Muscle of leg (tissue), 3 donors: ENCODE measurements at regions not wholly inside any gene's neighbourhood (a gene's known extent, or its start where the extent isn't known, plus 50 kb on each side); places are given as distances from the start of the nearest gene placed in this dataset.

ENCODE experiments used
- DNase-seq: peaks from one replicate; pipeline ENCODE4 v3.0.0; 2013
- H3K27ac ChIP-seq: one replicate; pipeline ENCODE4 v1.5.1; 2013; ENCODE audit warnings: mild to moderate bottlenecking, low read length, control low read depth
- H3K27me3 ChIP-seq: one replicate; pipeline ENCODE4 v1.6.1; 2013; ENCODE audit warnings: low read length; ENCODE audit not compliant: control insufficient read depth, insufficient read depth
- H3K36me3 ChIP-seq: one replicate; pipeline ENCODE4 v1.6.1; 2013; ENCODE audit warnings: low read length; ENCODE audit not compliant: control insufficient read depth, insufficient read depth
- H3K4me1 ChIP-seq: one replicate; pipeline ENCODE4 v1.6.1; 2013; ENCODE audit warnings: low read length; ENCODE audit not compliant: control insufficient read depth, insufficient read depth
- H3K4me3 ChIP-seq: one replicate; pipeline ENCODE4 v1.5.1; 2013; ENCODE audit warnings: low read length, control low read depth
- H3K9me3 ChIP-seq: replicated peaks from 2 replicates; pipeline ENCODE4 v1.6.1; 2013; ENCODE audit warnings: low read depth, low read length; ENCODE audit not compliant: control insufficient read depth
- WGBS: methylation state at CpG from one replicate; pipeline ENCODE4 v1.1.5; 2013; ENCODE audit warnings: missing lambda C conversion rate; ENCODE audit not compliant: insufficient coverage; 5-methylcytosine and 5-hydroxymethylcytosine counted together

DNA sequence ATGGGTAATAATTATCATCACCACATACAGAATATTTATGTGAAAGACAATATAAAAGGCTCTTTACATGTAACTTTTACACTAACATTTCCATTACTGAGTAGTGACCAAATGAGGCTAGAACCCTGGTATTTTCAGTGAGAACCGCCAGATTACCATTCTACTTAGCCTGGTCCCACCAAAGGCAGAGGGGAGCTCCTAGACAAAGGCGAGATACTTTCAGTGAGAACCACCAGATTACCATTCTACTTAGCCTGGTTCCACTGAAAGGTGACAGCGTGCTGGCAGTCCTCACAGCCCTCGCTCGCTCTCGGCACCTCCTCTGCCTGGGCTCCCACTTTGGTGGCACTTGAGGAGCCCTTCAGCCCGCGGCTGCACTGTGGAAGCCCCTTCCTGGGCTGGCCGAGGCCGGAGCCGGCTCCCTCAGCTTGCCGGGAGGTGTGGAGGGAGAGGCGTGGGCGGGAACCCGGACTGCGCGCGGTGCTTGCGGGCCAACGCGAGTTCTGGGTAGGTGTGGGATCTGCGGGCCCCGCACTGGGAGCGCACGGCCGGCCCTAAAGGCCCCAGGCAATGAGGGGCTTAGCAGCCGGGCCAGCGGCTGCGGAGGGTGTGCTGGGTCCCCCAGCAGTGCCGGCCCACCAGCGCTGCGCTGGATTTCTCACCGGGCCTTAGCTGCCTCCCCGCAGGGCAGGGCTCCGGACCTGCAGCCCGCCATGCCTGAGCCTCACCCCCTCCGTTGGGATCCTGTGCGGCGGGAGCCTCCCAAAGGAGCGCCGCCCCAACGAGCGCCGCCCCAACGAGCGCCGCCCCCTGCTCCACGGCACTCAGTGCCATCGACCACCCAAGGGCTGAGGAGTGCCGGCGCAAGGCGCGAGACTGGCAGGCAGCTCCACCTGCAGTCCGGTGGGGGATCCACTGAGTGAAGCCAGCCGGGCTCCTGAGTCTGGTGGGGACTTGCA lies 1276.1 kb downstream of the PCDH7 start:
- WGBS: 90% methylated on average over 46 of the region's 55 CpGs
- Histone ChIP-seq H3K4me3 (no peak overlapping the region), H3K27ac (no peak overlapping the region), H3K4me1 (no peaks in the 10 kb centered on the region), H3K27me3 (no peaks in the 10 kb centered on the region), H3K36me3 (no peaks in the 10 kb centered on the region), H3K9me3 (no peaks in the 10 kb centered on the region)
- DNase-seq: no peak

DNA sequence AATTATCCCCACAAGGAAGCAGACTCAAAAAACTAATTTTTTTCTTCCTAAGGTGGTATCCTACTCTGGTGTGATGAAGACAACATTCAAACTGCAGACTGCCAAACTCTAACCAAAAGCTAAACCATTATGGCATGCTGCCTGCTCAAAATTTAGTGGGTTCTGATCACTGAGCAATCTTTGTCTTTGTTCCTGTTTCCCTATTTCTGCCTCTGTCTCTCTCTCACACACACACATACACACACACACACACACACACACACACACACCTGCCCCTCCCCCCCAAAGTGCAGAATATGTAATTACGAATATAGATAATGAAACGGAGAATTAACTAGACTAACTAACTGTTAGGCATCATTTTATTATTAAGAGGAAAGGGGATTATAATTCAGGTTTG lies 1278.6 kb downstream of the PCDH7 start:
- Histone ChIP-seq H3K9me3 (no peaks in the 10 kb centered on the region), H3K27me3 (no peaks in the 10 kb centered on the region), H3K36me3 (no peaks in the 10 kb centered on the region), H3K4me1 (no peaks in the 10 kb centered on the region), H3K4me3 (no peak overlapping the region), H3K27ac (no peak overlapping the region)
- WGBS: no CpG with 5 or more reads among the region's 2 CpGs
- DNase-seq: no peak

DNA sequence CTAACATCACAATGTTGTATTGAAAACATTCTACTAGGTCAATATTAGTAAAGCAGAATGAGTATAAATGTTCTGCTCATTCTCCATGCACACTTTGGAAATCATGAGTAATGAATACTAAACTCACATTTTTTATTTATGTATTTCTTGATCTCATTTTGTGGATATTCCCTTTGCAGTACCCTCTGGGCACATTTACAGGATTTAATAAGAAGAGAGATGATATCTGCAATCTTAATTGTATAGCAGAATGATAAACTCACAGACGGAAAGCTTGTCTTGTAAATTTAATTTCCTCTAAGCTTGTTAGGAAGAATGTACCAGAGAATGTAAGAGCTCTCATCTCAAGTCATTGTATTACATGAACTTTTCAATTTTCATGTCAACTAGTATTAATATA lies 1279.7 kb downstream of the PCDH7 start:
- no peak for DNase-seq
- H3K27ac ChIP-seq: no peak overlapping the region

DNA sequence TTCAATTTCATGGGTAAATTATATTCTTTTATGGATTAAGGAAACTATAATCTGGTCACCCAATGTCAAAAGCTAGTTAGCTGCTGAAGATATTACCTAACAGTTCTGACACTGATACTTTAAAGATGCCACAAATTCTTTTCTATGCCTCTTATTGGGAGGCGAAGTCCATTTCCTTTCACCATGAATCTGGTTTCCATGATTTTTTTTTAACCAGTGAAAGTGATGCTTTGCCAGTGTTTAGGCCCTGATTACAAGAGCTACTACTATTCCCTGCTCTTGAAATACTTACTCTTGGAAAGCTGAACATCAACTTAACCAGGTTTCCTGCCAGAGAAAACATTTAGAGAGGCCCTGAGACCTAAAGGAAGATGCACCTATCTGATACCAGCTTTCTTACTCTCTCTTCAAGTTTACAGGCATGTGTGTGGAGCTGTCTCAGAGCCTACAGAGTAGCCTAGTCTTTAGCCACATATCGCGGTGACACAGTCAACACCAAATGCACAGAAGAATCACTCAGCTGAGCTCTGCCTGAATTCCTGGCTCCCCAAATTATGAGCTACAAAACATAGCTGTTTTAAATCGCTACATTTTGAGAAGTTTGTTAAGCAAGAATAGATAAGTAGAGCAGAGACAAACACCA lies 1280.8 kb downstream of the PCDH7 start:
- Histone ChIP-seq H3K9me3 (no peaks in the 10 kb centered on the region), H3K27ac (no peak overlapping the region), H3K4me3 (no peak overlapping the region), H3K4me1 (no peaks in the 10 kb centered on the region), H3K27me3 (no peaks in the 10 kb centered on the region), H3K36me3 (no peaks in the 10 kb centered on the region)
- no peak for DNase-seq
- WGBS: 80% methylated on average over 1 of the region's 4 CpGs

More for the DNA sequence above, 1279.7 kb downstream of the PCDH7 start:
- no CpG with 5 or more reads among the region's 1 CpG for WGBS
- no peaks in the 10 kb centered on the region for H3K36me3 ChIP-seq
- no peaks in the 10 kb centered on the region for H3K27me3 ChIP-seq
- no peaks in the 10 kb centered on the region for H3K4me1 ChIP-seq
- no peak overlapping the region for H3K4me3 ChIP-seq
- no peaks in the 10 kb centered on the region for H3K9me3 ChIP-seq

DNA sequence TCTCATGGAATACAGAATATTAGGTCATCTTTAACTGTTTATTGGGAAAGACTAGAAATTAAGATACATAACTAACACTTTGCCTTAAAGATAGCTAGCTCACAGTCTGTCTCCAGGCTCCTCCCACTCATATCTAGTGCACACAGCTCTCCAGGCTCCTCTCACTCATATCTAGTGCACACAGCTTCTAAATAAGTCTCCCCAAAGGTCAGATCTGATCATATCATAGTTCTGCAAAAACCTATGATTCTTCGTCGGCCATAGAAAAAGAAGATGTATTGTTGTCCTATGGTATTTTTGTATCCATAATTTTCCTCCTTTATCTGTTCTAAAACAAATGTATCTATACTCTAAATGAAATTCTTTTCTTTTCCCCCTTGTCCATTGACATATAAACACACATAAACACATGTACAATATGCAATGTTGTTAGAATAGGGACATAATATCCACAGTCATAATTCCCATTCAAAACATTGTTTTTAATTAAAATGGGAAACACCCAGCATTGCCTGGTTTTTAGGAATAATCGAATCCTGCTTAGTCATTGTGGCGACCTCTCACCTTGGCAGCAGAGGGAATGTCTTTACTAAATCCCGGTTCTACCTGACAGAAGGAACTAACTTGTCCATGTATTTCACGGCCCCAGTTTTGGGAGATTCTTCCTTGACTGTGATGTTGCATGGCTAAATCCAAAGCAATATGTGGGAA lies 1282.0 kb downstream of the PCDH7 start:
- H3K4me1 ChIP-seq: no peaks in the 10 kb centered on the region
- H3K9me3 ChIP-seq: no peaks in the 10 kb centered on the region
- no peaks in the 10 kb centered on the region for H3K36me3 ChIP-seq
- no peak overlapping the region for H3K4me3 ChIP-seq
- H3K27me3 ChIP-seq: no peaks in the 10 kb centered on the region
- WGBS: 0% methylated on average over 1 of the region's 6 CpGs
- no peak overlapping the region for H3K27ac ChIP-seq
- no peak for DNase-seq

DNA sequence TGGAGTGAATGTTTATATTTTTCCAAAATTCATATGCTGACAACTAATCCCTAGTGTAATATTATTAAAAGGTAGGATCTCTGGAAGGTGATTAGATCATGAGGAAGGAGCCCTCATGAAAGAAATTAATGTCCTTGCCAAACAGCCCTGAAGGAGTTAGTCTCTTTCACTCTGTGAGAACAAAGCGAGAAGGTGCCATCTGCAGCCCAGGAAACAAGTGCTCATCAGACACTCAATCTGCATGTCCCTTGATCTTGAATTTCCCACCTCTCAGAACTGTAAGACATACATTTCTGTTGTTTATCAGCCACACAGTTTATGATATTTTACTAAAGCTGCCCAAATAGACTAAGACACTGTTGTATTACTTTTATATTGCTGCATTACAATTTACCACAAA lies 1283.4 kb downstream of the PCDH7 start:
- no CpG with 5 or more reads among the region's 1 CpG for WGBS

DNA sequence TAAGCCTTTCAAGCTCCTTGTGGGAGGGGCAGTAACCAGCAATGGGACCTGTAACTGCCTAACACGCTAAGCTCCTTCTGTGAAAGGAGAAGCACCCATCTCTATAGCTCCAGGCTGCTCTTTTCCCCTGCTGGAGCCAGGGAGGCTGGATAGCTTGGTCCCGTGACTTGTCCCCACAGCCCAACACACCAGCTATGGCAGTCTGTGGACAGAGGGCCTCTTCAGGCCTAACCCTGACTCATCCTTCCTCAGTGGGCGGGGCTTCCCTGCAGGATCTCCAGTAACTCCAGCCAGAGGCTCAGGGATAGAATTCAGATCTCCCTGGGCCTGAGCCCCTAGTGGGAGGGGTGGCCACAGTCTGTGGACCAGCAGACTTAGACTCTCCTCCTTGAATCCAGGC lies 1290.1 kb downstream of the PCDH7 start:
- Histone ChIP-seq H3K4me3 (no peak overlapping the region), H3K36me3 (no peaks in the 10 kb centered on the region), H3K27me3 (no peaks in the 10 kb centered on the region), H3K9me3 (no peaks in the 10 kb centered on the region), H3K27ac (no peak overlapping the region), H3K4me1 (no peaks in the 10 kb centered on the region)
- WGBS: 60% methylated on average over 1 of the region's 3 CpGs
- no peak for DNase-seq

More for the DNA sequence above, 1283.4 kb downstream of the PCDH7 start:
- Histone ChIP-seq H3K27me3 (no peaks in the 10 kb centered on the region), H3K27ac (no peak overlapping the region), H3K36me3 (no peaks in the 10 kb centered on the region), H3K4me3 (no peak overlapping the region), H3K4me1 (no peaks in the 10 kb centered on the region), H3K9me3 (no peaks in the 10 kb centered on the region)
- no peak for DNase-seq

DNA sequence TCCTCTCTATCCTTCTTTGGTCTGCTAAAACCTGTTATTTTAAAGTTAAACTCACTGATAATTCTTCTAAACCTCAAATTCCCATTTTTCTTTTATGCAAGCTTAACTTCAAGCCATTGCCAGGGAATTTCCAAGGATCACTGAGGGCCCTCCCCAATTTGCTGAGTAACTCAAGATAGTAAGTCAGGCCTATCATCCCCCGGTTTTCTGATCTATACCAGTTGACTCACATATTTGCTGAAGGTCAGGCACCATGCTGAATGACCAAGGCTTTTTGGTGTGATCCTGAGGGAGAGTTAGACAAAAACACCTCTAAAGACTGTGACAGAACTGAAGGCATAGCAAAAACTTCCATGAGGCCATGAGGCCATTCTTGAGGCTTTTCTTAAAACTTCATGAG lies 1301.9 kb downstream of the PCDH7 start:
- Histone ChIP-seq H3K27ac (no peak overlapping the region), H3K9me3 (no peaks in the 10 kb centered on the region), H3K4me1 (no peaks in the 10 kb centered on the region), H3K27me3 (no peaks in the 10 kb centered on the region), H3K36me3 (no peaks in the 10 kb centered on the region), H3K4me3 (no peak overlapping the region)
- no peak for DNase-seq
- 80% methylated on average over 1 of the region's 1 CpG for WGBS

DNA sequence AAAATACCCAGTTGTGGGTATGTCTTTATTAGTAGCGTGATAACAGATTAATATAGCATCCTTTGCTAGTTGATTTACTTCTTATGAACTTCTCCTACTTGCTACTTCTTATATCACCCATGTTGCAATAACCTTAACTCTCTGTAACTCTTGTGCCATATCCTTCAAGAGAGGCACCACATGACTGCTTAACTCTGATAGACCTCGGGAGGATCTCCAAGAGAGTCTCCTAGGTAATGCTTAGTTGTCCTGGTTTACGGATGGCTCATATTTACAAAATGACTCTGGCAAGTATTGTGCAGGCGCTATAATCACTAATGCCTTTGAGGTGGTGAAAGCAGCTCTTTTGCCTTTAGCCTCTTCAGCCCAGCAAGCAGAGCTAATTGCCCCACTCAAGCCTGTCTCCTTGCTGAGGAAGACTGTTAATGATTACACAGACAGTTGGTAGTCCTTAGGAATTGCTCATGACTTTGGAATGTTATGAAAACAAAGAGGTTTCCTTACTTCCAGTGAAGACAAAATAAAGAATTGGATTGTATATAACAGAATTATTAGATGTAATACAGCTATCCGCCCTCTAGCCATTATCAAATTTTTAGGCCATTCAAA lies 1305.8 kb downstream of the PCDH7 start:
- WGBS: 100% methylated on average over 1 of the region's 5 CpGs
- Histone ChIP-seq H3K27me3 (no peaks in the 10 kb centered on the region), H3K36me3 (no peaks in the 10 kb centered on the region), H3K4me3 (no peak overlapping the region), H3K27ac (no peak overlapping the region), H3K4me1 (no peaks in the 10 kb centered on the region), H3K9me3 (no peaks in the 10 kb centered on the region)
- DNase-seq: no peak

DNA sequence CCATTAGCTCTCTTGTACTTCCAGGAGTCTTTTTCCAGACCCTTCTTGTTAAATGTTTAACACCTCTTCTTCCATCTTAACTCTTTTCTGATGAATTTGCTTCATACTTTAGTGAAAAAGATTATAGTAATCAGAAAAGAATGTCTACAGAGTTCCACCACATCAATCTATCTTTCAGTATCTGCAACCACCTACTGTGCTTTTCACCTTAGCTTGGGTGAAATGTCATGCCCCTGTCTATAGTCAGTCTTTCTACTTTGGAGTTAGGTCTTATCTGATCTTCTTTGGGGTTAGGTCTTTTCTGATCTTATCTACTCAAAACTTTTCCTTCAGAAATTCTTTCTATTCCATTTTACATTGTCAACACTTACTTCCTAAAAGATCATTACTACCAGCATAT lies 1310.2 kb downstream of the PCDH7 start:
- Histone ChIP-seq H3K4me1 (no peaks in the 10 kb centered on the region), H3K36me3 (no peaks in the 10 kb centered on the region), H3K4me3 (no peak overlapping the region), H3K27ac (no peak overlapping the region), H3K27me3 (no peaks in the 10 kb centered on the region), H3K9me3 (no peaks in the 10 kb centered on the region)
- DNase-seq: no peak
